Tibial nerve (tissue), 3 donors: ENCODE measurements at regions not wholly inside any gene's neighbourhood (a gene's known extent, or its start where the extent isn't known, plus 50 kb on each side); places are given as distances from the start of the nearest gene placed in this dataset.

Experiments used
- CTCF ChIP-seq, 5 experiments: fragments of 200-600 bp in 3 of 5; fragments of 450-650 bp in 2 of 5; sonication (generic) in 3 of 5; IDR thresholded peaks; one replicate each; pipeline ENCODE4 v1.5.1; 2016 to 2019; ENCODE audit warnings: antibody characterized with exemption in 5 of 5, mild to moderate bottlenecking in 3 of 5, moderate library complexity in 2 of 5
- POLR2A ChIP-seq, 2 donors: fragments of 450-650 bp; IDR thresholded peaks; one replicate each; pipeline ENCODE4 v1.6.1; 2017; ENCODE audit warnings: antibody characterized with exemption in 2 of 2, mild to moderate bottlenecking in 2 of 2, moderate library complexity in 2 of 2

- TF ChIP-seq POLR2A (IDR thresholded peaks at IDR 0.05) (no peak), CTCF (IDR thresholded peaks at IDR 0.05) (no peak)
Observed at GRCh38 chr5:33229216-33229615, 211.5 kb upstream of the TARS1 start.
